CD4-positive, alpha-beta T cell (primary cell): ENCODE measurements at regions not wholly inside any gene's neighbourhood (a gene's known extent, or its start where the extent isn't known, plus 50 kb on each side); places are given as distances from the start of the nearest gene placed in this dataset.

ENCODE experiments used
- ATAC-seq: fragments of 200-7000 bp; cut with Tn5 transposase; one replicate; pipeline ENCODE4 v1.10.0; 2022; ENCODE audit warnings: mild to moderate bottlenecking; ENCODE audit not compliant: poor library complexity
- CTCF ChIA-PET: fragments of 350-600 bp; sonication (Branson Sonifier 250); formaldehyde crosslinking; loops from one replicate; lab custom pipeline; 2021; ENCODE audit warnings: antibody characterized with exemption, inconsistent platforms; lab: Charles Lee
- POLR2A ChIA-PET: fragments of 350-600 bp; sonication (Branson Sonifier 250); formaldehyde crosslinking; loops from one replicate; lab custom pipeline; 2021; ENCODE audit warnings: antibody characterized with exemption, inconsistent platforms; lab: Charles Lee
- DNase-seq, 14 experiments: peaks; one replicate each; pipeline ENCODE4 v3.0.0-alpha.2; 2013 to 2020; ENCODE audit warnings: mixed read lengths in 2 of 14
- H3K27ac ChIP-seq, 2 donors: one replicate each; pipeline versions ENCODE4 v1.5.1 to v1.7.0; 2013; ENCODE audit warnings: low read length in 2 of 2, low read depth in 1 of 2, mild to moderate bottlenecking in 1 of 2
- H3K27me3 ChIP-seq, 2 experiments: 1 replicate in 1 of 2; 2 replicates in 1 of 2; pipeline versions ENCODE4 v1.6.1 to v1.7.0; 2013; ENCODE audit warnings: low read length in 2 of 2, control low read depth in 1 of 2, mild to moderate bottlenecking in 1 of 2, moderate library complexity in 1 of 2; ENCODE audit not compliant: insufficient read depth in 2 of 2, control insufficient read depth in 1 of 2
- H3K36me3 ChIP-seq: one replicate; pipeline ENCODE4 v1.6.1; 2013; ENCODE audit warnings: low read length, control low read depth; ENCODE audit not compliant: insufficient read depth
- H3K4me1 ChIP-seq: one replicate; pipeline ENCODE4 v1.6.1; 2013; ENCODE audit warnings: low read length, control low read depth; ENCODE audit not compliant: insufficient read depth
- H3K4me3 ChIP-seq: one replicate; pipeline ENCODE4 v1.5.1; 2013; ENCODE audit warnings: mild to moderate bottlenecking, low read length, moderate library complexity
- H3K9me3 ChIP-seq, 2 experiments: 1 replicate in 1 of 2; 2 replicates in 1 of 2; pipeline versions ENCODE4 v1.6.1 to v1.7.0; 2013; ENCODE audit warnings: low read length in 2 of 2, mild to moderate bottlenecking in 2 of 2, control low read depth in 1 of 2, moderate library complexity in 1 of 2; ENCODE audit not compliant: control insufficient read depth in 1 of 2, insufficient read depth in 1 of 2
- H3K27ac Mint-ChIP-seq: one replicate; pipeline ENCODE4 v1.8.0; 2020; ENCODE audit warnings: mixed read lengths
- H3K27me3 Mint-ChIP-seq: one replicate; pipeline ENCODE4 v1.8.0; 2021; ENCODE audit warnings: mixed read lengths
- H3K36me3 Mint-ChIP-seq: one replicate; pipeline ENCODE4 v1.8.0; 2021; ENCODE audit warnings: low read depth, mixed read lengths
- H3K4me1 Mint-ChIP-seq: one replicate; pipeline ENCODE4 v1.8.0; 2021; ENCODE audit warnings: low read depth, mixed read lengths
- H3K4me3 Mint-ChIP-seq: one replicate; pipeline ENCODE4 v1.8.0; 2020; ENCODE audit warnings: mild to moderate bottlenecking, mixed read lengths
- H3K9me3 Mint-ChIP-seq: one replicate; pipeline ENCODE4 v1.8.0; 2020; ENCODE audit warnings: mixed read lengths
- CTCF ChIP-seq: fragments of 200-600 bp; IDR thresholded peaks from one replicate; pipeline ENCODE4 v1.8.0; 2022; ENCODE audit warnings: antibody characterized with exemption, mild to moderate bottlenecking
- intact Hi-C, 2 experiments: fragments of 100-400 bp; cut with DNase I in 1 of 2; cut with micrococcal nuclease in 1 of 2; formaldehyde crosslinking; loops; one replicate each; pipeline versions ENCODE4 v1.15.1 to v1.9.0; 2023 to 2025; cut with DNase I, micrococcal nuclease

DNA sequence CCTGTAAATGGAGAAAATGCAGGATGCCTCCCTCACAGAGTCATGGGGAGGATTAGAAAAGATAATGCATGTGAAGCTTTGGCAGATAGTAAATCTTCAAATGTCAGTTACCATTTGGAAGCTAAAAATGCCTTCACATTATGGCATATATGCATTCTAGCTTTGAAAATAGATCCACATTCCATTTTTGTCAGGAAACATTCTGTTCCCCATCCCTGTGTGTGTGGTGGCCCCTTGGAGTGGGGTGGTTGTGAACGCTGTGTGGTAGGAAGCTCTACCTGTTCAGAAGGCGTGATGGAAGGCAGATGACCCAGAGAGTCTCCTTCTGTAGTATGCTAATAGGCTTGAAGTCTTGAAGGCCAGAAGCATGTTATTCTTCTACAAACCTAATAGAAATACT, 242.0 kb downstream of the HAPSTR1 start:
- H3K4me3 ChIP-seq, result no peak overlapping the region
- no peak for DNase-seq
- no peak overlapping the region for H3K27ac ChIP-seq
- Mint-ChIP-seq H3K27ac (no peak overlapping the region), H3K27me3 (peaks cover 23% of the 10 kb centered on the region), H3K4me3 (no peak overlapping the region), H3K9me3 (no peaks in the 10 kb centered on the region), H3K36me3 (no peaks in the 10 kb centered on the region), H3K4me1 (no peaks in the 10 kb centered on the region)
- no peaks in the 10 kb centered on the region for H3K36me3 ChIP-seq
- ATAC-seq, result no peak
- H3K27me3 ChIP-seq, result peaks cover 0 to 3% of the 10 kb centered on the region in 2 experiments
- intact Hi-C loops, result no loop called here
- H3K9me3 ChIP-seq, result no peaks in the 10 kb centered on the region
- ChIA-PET CTCF (no interaction called here), POLR2A (no interaction called here)
- TF ChIP-seq CTCF, result no peak
- H3K4me1 ChIP-seq, result no peaks in the 10 kb centered on the region

DNA sequence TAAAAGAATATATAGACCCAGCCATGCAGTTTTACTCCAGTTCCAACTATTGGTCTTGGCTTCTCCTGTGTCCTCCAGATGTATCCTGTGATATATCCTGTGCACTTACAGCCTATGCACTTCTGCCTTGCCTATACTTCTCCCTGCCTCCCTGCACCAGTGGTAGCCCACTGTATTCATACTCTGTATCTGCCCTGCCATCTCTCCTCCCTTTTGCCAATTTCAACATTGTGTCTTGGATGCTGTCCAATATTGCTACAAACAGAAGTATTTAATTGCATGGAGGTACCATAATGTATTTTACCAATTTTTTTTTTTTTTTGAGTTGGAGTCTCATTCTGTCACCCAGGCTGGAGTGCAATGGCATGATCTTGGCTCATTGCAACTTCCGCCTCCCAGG, 242.7 kb downstream of the HAPSTR1 start:
- H3K4me3 Mint-ChIP-seq, result no peak overlapping the region
- intact Hi-C loops, result no loop called here
- peaks cover 23% of the 10 kb centered on the region for H3K27me3 Mint-ChIP-seq
- H3K27ac ChIP-seq, result no peak overlapping the region
- peaks cover 0 to 3% of the 10 kb centered on the region in 2 experiments for H3K27me3 ChIP-seq
- POLR2A ChIA-PET, result no interaction called here
- H3K36me3 Mint-ChIP-seq, result no peaks in the 10 kb centered on the region
- DNase-seq, result no peak
- no peaks in the 10 kb centered on the region for H3K9me3 Mint-ChIP-seq
- no peaks in the 10 kb centered on the region for H3K4me1 Mint-ChIP-seq
- CTCF ChIA-PET, result no interaction called here
- no peak for ATAC-seq
- no peak overlapping the region for H3K4me3 ChIP-seq
- no peak overlapping the region for H3K27ac Mint-ChIP-seq
- TF ChIP-seq CTCF, result no peak
- no peaks in the 10 kb centered on the region for H3K36me3 ChIP-seq
- H3K4me1 ChIP-seq, result no peaks in the 10 kb centered on the region
- no peaks in the 10 kb centered on the region for H3K9me3 ChIP-seq

DNA sequence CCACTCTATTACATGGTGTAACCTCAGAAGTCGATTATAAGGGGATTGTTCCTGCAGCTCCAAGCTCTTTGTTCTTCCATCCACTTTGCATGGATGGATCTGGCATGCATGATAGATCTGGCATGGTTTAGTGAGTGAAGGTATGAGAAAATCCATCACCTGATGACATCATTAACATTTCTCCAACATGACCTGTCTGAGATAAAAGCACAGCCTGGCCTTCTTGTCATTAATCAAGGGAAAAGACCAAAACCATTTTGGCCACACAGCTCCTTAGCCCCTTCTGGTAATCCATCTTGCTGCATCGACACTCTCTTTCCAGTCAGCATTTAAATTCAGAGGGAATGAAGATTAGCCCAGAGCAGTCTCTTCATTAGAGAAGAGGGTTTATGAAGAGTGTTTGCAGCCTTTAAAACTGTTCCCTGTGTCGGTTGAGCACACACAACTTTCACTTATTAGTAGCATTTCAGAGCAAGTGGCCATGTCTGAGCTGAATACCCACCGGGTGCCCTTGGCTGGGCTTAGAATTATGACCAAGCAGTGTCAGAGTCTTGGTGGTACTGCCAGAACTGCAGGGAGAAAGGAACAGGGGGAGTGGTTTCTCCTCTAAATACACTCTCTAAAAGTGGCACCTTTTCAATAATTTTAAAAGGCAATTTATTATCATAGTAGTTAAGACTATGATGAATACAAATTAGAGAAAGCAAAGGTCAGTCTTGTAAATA, 246.0 kb downstream of the HAPSTR1 start:
- TF ChIP-seq CTCF, result no peak
- Mint-ChIP-seq H3K36me3 (no peaks in the 10 kb centered on the region), H3K27me3 (peaks cover 17% of the 10 kb centered on the region), H3K9me3 (no peaks in the 10 kb centered on the region), H3K4me1 (no peaks in the 10 kb centered on the region), H3K4me3 (no peak overlapping the region), H3K27ac (no peak overlapping the region)
- no peak overlapping the region for H3K27ac ChIP-seq
- intact Hi-C loops, result no loop called here
- ChIA-PET POLR2A (no interaction called here), CTCF (no interaction called here)
- peaks cover 0 to 3% of the 10 kb centered on the region in 2 experiments for H3K27me3 ChIP-seq
- H3K9me3 ChIP-seq, result no peaks in the 10 kb centered on the region
- H3K4me1 ChIP-seq, result no peaks in the 10 kb centered on the region
- no peaks in the 10 kb centered on the region for H3K36me3 ChIP-seq
- DNase-seq (no peak), ATAC-seq (no peak)
- H3K4me3 ChIP-seq, result no peak overlapping the region
